HepG2 (cell line): ENCODE measurements at regions not wholly inside any gene's neighbourhood (a gene's known extent, or its start where the extent isn't known, plus 50 kb on each side); places are given as distances from the start of the nearest gene placed in this dataset.

Experiments used
- CEBPB ChIP-seq: IDR thresholded peaks from 2 replicates; pipeline ENCODE4 v1.6.1; 2011; ENCODE audit warnings: low read depth, low read length, improper control_type of control experiment, borderline replicate concordance
- DRAP1 ChIP-seq: IDR thresholded peaks from 2 replicates; pipeline ENCODE4 v1.6.1; 2016; ENCODE audit warnings: missing genetic modification reagents, missing compliant biosample characterization
- EP300 ChIP-seq, 3 experiments: sonication (generic) in 1 of 3; formaldehyde crosslinking in 1 of 3; IDR thresholded peaks; 2 replicates each; pipeline versions ENCODE4 v1.5.1 to v1.6.1; 2011 to 2020; ENCODE audit warnings: low read depth in 2 of 3, low read length in 2 of 3, borderline replicate concordance in 1 of 3, improper control_type of control experiment in 1 of 3, mild to moderate bottlenecking in 1 of 3, missing genetic modification reagents in 1 of 3, moderate library complexity in 1 of 3
- HCFC1 ChIP-seq: fragments of 150-350 bp; IDR thresholded peaks from 2 replicates; pipeline ENCODE4 v1.6.1; 2014; ENCODE audit warnings: low read depth, low read length
- HDAC2 ChIP-seq: sonication (generic); formaldehyde crosslinking; IDR thresholded peaks from 2 replicates; pipeline ENCODE4 v1.4.0; 2020; ENCODE audit warnings: missing genetic modification reagents
- HNRNPK ChIP-seq: fragments of 200-400 bp; formaldehyde crosslinking; IDR thresholded peaks from 2 replicates; pipeline ENCODE4 v1.6.1; 2018; ENCODE audit warnings: low read length, low read depth, moderate library complexity, mild to moderate bottlenecking; ENCODE audit not compliant: poor library complexity, severe bottlenecking
- KDM6A ChIP-seq: IDR thresholded peaks from 2 replicates; pipeline ENCODE4 v1.6.1; 2016; ENCODE audit warnings: low read depth
- MED1 ChIP-seq: sonication (generic); formaldehyde crosslinking; IDR thresholded peaks from 2 replicates; pipeline ENCODE4 v1.4.0; 2020; ENCODE audit warnings: missing genetic modification reagents
- PHF5A ChIP-seq: IDR thresholded peaks from one replicate; pipeline ENCODE4 v1.6.1; 2018; ENCODE audit warnings: low read depth, missing genetic modification reagents; ENCODE audit not compliant: unreplicated experiment
- RARA ChIP-seq: IDR thresholded peaks from 2 replicates; pipeline ENCODE4 v1.6.1; 2016; ENCODE audit warnings: missing genetic modification reagents, missing compliant biosample characterization
- THAP8 ChIP-seq: sonication (generic); formaldehyde crosslinking; IDR thresholded peaks from 2 replicates; pipeline ENCODE4 v1.5.1; 2020; ENCODE audit warnings: missing genetic modification reagents, mild to moderate bottlenecking, borderline replicate concordance
- TRAFD1 ChIP-seq: sonication (generic); formaldehyde crosslinking; IDR thresholded peaks from 2 replicates; pipeline ENCODE4 v1.5.1; 2020; ENCODE audit warnings: missing genetic modification reagents, mild to moderate bottlenecking, borderline replicate concordance
- ZNF136 ChIP-seq: sonication (generic); formaldehyde crosslinking; IDR thresholded peaks from 2 replicates; pipeline ENCODE4 v1.8.1; 2022; ENCODE audit warnings: low read depth, mild to moderate bottlenecking, moderate library complexity, missing genetic modification reagents
- ZNF331 ChIP-seq: sonication (generic); formaldehyde crosslinking; IDR thresholded peaks from 2 replicates; pipeline ENCODE4 v1.4.0; 2020; ENCODE audit warnings: missing genetic modification reagents
- ZNF354B ChIP-seq: sonication (generic); formaldehyde crosslinking; IDR thresholded peaks from 2 replicates; pipeline ENCODE4 v1.8.0; 2022; ENCODE audit warnings: mild to moderate bottlenecking, missing genetic modification reagents
- ZNF432 ChIP-seq: sonication (generic); formaldehyde crosslinking; IDR thresholded peaks from 2 replicates; pipeline ENCODE4 v1.5.0; 2020; ENCODE audit warnings: missing genetic modification reagents, mild to moderate bottlenecking, borderline replicate concordance
- ZNF646 ChIP-seq: sonication (generic); formaldehyde crosslinking; IDR thresholded peaks from 2 replicates; pipeline ENCODE4 v1.9.0; 2021; ENCODE audit warnings: mild to moderate bottlenecking, missing genetic modification reagents
- ZNF652 ChIP-seq: IDR thresholded peaks from 2 replicates; pipeline ENCODE4 v1.6.1; 2016; ENCODE audit warnings: low read depth, borderline replicate concordance
- ZNF878 ChIP-seq: sonication (generic); formaldehyde crosslinking; IDR thresholded peaks from 2 replicates; pipeline ENCODE4 v1.8.1; 2023; ENCODE audit warnings: mild to moderate bottlenecking, missing genetic modification reagents, moderate library complexity
- ZZZ3 ChIP-seq: sonication (generic); formaldehyde crosslinking; IDR thresholded peaks from 2 replicates; pipeline ENCODE4 v1.4.0; 2020; ENCODE audit warnings: missing genetic modification reagents, mild to moderate bottlenecking, borderline replicate concordance

GRCh38 chrX:109847257-109848187 is 114.5 kb upstream of the ACSL4 start (continued):
- TF ChIP-seq ZNF646 = peak; percentile 71; the same call in 1 of the 2 replicates
- no peak for TF ChIP-seq ZNF354B
- TF ChIP-seq CEBPB = peak; percentile 81
- TF ChIP-seq ZNF432 (CRISPR knock-in tag) = no peak
- TF ChIP-seq HDAC2 (CRISPR knock-in tag) = no peak
- no peak for TF ChIP-seq DRAP1 (CRISPR knock-in tag)
- no peak for TF ChIP-seq HCFC1
- TF ChIP-seq MED1 = peak; percentile 43; the same call in 1 of the 2 replicates
- no peak for TF ChIP-seq THAP8 (CRISPR knock-in tag)
- TF ChIP-seq ZNF331 (CRISPR knock-in tag) = no peak
- 0 out of 4 replicates have a peak, but pooled peaks of 1 of the 2 experiments have one; percentile 25 for TF ChIP-seq EP300 (IDR thresholded peaks at IDR 0.05; ENCODE audit: low read depth in 2 of 2, low read length in 2 of 2)
- TF ChIP-seq EP300 (CRISPR knock-in tag; IDR thresholded peaks at IDR 0.05; ENCODE audit: borderline replicate concordance) = no peak
- no peak for TF ChIP-seq ZNF136 (CRISPR knock-in tag)
- TF ChIP-seq ZZZ3 (CRISPR knock-in tag) = no peak
- TF ChIP-seq ZNF878 = no peak
- TF ChIP-seq KDM6A = no peak
- TF ChIP-seq RARA (CRISPR knock-in tag) = peak; percentile 37; the same call in 1 of the 2 replicates
- TF ChIP-seq TRAFD1 = no peak
- no peak for TF ChIP-seq HNRNPK
- TF ChIP-seq ZNF652 (CRISPR knock-in tag) = no peak
- no peak for TF ChIP-seq PHF5A (CRISPR knock-in tag)
